ENCODE measurements at regions not wholly inside any gene's neighbourhood (a gene's known extent, or its start where the extent isn't known, plus 50 kb on each side); places are given as distances from the start of the nearest gene placed in this dataset.

GRCh38 chr18:51739044-51739666, 541.7 kb upstream of the MEX3C start:
- no peak for DNase-seq

GRCh38 chr18:51751901-51752300, 554.4 kb upstream of the MEX3C start:
- DNase-seq, result peak; percentile 69

GRCh38 chr18:51753365-51754057, 556.0 kb upstream of the MEX3C start:
- no peak for DNase-seq

- DNase-seq, result no peak
Observed at GRCh38 chr18:51754566-51754965, 557.1 kb upstream of the MEX3C start.

- no peak for DNase-seq
Observed at GRCh38 chr18:51757255-51757924, 559.9 kb upstream of the MEX3C start.

- DNase-seq, result no peak
Observed at GRCh38 chr18:51762373-51762772, 564.9 kb upstream of the MEX3C start.

- no peak for DNase-seq
Observed at GRCh38 chr18:51765606-51766360, 568.3 kb upstream of the MEX3C start.

- no peak for DNase-seq
Observed at GRCh38 chr18:51767293-51767692, 569.8 kb upstream of the MEX3C start.

- DNase-seq, result no peak
Observed at GRCh38 chr18:51778115-51778514, 561.9 kb upstream of the DCC start.

- DNase-seq, result no peak
Observed at GRCh38 chr18:51789871-51790270, 550.1 kb upstream of the DCC start.

- no peak for DNase-seq
Observed at GRCh38 chr18:51801514-51801913, 538.5 kb upstream of the DCC start.

- DNase-seq, result no peak
Observed at GRCh38 chr18:51802569-51803428, 537.2 kb upstream of the DCC start.

- DNase-seq, result no peak
Observed at GRCh38 chr18:51807336-51807735, 532.7 kb upstream of the DCC start.

GRCh38 chr18:51811883-51812282, 528.1 kb upstream of the DCC start:
- no peak for DNase-seq

- no peak for DNase-seq
Observed at GRCh38 chr18:51813740-51814139, 526.3 kb upstream of the DCC start.

GRCh38 chr18:51821610-51822009, 518.4 kb upstream of the DCC start:
- no peak for DNase-seq

GRCh38 chr18:51824746-51825145, 515.3 kb upstream of the DCC start:
- no peak for DNase-seq

GRCh38 chr18:51833850-51834249, 506.1 kb upstream of the DCC start:
- DNase-seq, result no peak

- no peak for DNase-seq
Observed at GRCh38 chr18:51848702-51849101, 491.3 kb upstream of the DCC start.

GRCh38 chr18:51852681-51853080, 487.3 kb upstream of the DCC start:
- no peak for DNase-seq

GRCh38 chr18:51857989-51858388, 482.0 kb upstream of the DCC start:
- no peak for DNase-seq

GRCh38 chr18:51861046-51861445, 479.0 kb upstream of the DCC start:
- no peak for DNase-seq

All from left hindlimb (tissue), 1 donor.